ENCODE measurements at regions not wholly inside any gene's neighbourhood (a gene's known extent, or its start where the extent isn't known, plus 50 kb on each side); places are given as distances from the start of the nearest gene placed in this dataset.

DNA sequence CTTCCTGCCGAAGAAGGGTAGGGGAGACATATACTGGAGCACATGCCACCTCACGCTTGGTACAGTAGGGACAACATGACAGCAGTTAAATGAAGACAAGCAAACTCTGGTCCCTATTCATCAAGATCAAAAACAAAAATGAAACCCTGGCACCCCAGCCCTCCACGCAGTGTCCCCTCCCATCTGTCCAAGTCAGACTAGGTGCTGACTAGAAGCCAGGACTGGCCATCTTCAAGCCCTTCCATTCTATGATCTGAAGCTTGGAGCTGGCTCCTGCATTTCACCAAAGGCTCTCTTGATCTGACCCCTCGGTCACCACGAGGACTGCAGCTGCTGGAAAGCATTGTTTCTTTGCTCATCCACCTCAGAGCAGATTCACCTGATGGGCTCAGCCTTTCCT, 158.9 kb upstream of the GGTLC1 start:
- peaks cover 4% of the 10 kb centered on the region for H3K27me3 Mint-ChIP-seq
- DNase-seq (no peak), ATAC-seq (ENCODE audit: poor library complexity) (no peak)
- H3K4me3 ChIP-seq (ENCODE audit: low read length), result no peak overlapping the region
- H3K36me3 ChIP-seq (ENCODE audit: insufficient read depth, low read length), result no peaks in the 10 kb centered on the region
- H3K4me3 Mint-ChIP-seq, result no peak overlapping the region
- H3K27ac Mint-ChIP-seq, result no peak overlapping the region
- no peaks in the 10 kb centered on the region for H3K4me1 ChIP-seq (ENCODE audit: insufficient read depth, low read length)
- peaks cover 0 to 10% of the 10 kb centered on the region in 2 experiments for H3K9me3 ChIP-seq (ENCODE audit: control insufficient read depth in 1 of 2, insufficient read depth in 1 of 2, low read length in 2 of 2)
- TF ChIP-seq CTCF (IDR thresholded peaks at IDR 0.05), result no peak
- H3K4me1 Mint-ChIP-seq (ENCODE audit: low read depth), result no peaks in the 10 kb centered on the region
- H3K9me3 Mint-ChIP-seq, result no peaks in the 10 kb centered on the region
- no peak overlapping the region for H3K27ac ChIP-seq (ENCODE audit: low read depth in 1 of 2, low read length in 2 of 2)
- intact Hi-C loops (cut with DNase I, micrococcal nuclease), result no loop called here
- ChIA-PET POLR2A (no interaction called here), CTCF (no interaction called here)
- H3K36me3 Mint-ChIP-seq (ENCODE audit: low read depth), result no peaks in the 10 kb centered on the region
- H3K27me3 ChIP-seq (ENCODE audit: control insufficient read depth in 1 of 2, insufficient read depth in 2 of 2, low read length in 2 of 2), result no peaks in the 10 kb centered on the region

DNA sequence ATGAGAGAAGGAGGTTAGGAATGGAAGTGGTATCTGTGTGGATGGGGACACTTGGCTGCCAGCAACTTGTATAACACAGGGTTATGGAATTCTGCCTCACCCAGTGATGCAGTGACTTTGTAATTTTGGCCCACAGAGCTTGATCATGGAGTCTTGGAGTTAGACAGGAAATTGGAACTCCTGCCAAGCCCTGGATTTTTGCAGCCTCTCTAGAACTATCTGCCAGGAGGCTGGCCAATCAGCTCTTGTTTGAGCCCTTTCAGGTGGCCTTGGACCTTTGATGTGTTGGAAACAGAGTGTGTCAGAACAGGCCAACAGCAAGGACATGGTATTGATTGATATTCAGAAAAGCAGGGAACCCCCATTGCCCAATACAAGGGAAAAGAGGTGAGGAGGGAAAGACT, 157.7 kb upstream of the GGTLC1 start:
- H3K4me3 Mint-ChIP-seq, result no peak overlapping the region
- Histone ChIP-seq H3K36me3 (ENCODE audit: insufficient read depth, low read length) (no peaks in the 10 kb centered on the region), H3K4me1 (ENCODE audit: insufficient read depth, low read length) (no peaks in the 10 kb centered on the region), H3K9me3 (ENCODE audit: control insufficient read depth in 1 of 2, insufficient read depth in 1 of 2, low read length in 2 of 2) (peaks cover 0 to 11% of the 10 kb centered on the region in 2 experiments), H3K27ac (ENCODE audit: low read depth in 1 of 2, low read length in 2 of 2) (no peak overlapping the region), H3K4me3 (ENCODE audit: low read length) (no peak overlapping the region), H3K27me3 (ENCODE audit: control insufficient read depth in 1 of 2, insufficient read depth in 2 of 2, low read length in 2 of 2) (no peaks in the 10 kb centered on the region)
- ATAC-seq (ENCODE audit: poor library complexity), result no peak
- H3K27ac Mint-ChIP-seq, result no peak overlapping the region
- DNase-seq, result no peak
- no peaks in the 10 kb centered on the region for H3K9me3 Mint-ChIP-seq
- peaks cover 4% of the 10 kb centered on the region for H3K27me3 Mint-ChIP-seq
- TF ChIP-seq CTCF (IDR thresholded peaks at IDR 0.05), result no peak
- ChIA-PET CTCF (no interaction called here), POLR2A (no interaction called here)
- intact Hi-C loops (cut with DNase I, micrococcal nuclease), result no loop called here
- H3K36me3 Mint-ChIP-seq (ENCODE audit: low read depth), result no peaks in the 10 kb centered on the region
- no peaks in the 10 kb centered on the region for H3K4me1 Mint-ChIP-seq (ENCODE audit: low read depth)

DNA sequence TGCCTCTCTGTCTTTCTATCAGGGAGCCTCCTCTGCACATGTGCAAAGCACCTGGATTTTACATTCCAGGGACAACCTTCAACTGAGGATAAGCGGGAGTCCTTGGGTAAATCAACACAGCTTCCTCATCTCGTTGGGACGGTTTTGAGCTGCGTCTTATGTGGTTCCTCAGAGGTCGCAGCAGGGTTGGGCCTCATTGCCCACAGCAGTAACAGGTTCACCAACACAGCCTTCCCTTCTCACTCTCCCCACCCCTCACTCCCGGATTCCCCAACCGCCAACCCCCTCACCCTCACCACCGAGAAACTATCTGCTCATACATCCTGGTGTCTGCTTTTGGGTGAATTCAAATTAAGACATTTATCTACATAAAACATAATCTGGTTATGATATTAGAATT, 155.8 kb upstream of the GGTLC1 start:
- no peak for ATAC-seq (ENCODE audit: poor library complexity)
- POLR2A ChIA-PET, result no interaction called here
- H3K27ac ChIP-seq (ENCODE audit: low read depth in 1 of 2, low read length in 2 of 2), result no peak overlapping the region
- CTCF ChIA-PET, result no interaction called here
- no peaks in the 10 kb centered on the region for H3K4me1 ChIP-seq (ENCODE audit: insufficient read depth, low read length)
- H3K9me3 Mint-ChIP-seq, result no peaks in the 10 kb centered on the region
- no peak for TF ChIP-seq CTCF (IDR thresholded peaks at IDR 0.05)
- H3K27me3 Mint-ChIP-seq, result peaks cover 4% of the 10 kb centered on the region
- no peak overlapping the region for H3K4me3 Mint-ChIP-seq
- H3K9me3 ChIP-seq (ENCODE audit: control insufficient read depth in 1 of 2, insufficient read depth in 1 of 2, low read length in 2 of 2), result peaks cover 0 to 16% of the 10 kb centered on the region in 2 experiments
- H3K27ac Mint-ChIP-seq, result no peak overlapping the region
- H3K27me3 ChIP-seq (ENCODE audit: control insufficient read depth in 1 of 2, insufficient read depth in 2 of 2, low read length in 2 of 2), result no peaks in the 10 kb centered on the region
- no peaks in the 10 kb centered on the region for H3K4me1 Mint-ChIP-seq (ENCODE audit: low read depth)
- no peaks in the 10 kb centered on the region for H3K36me3 ChIP-seq (ENCODE audit: insufficient read depth, low read length)
- H3K36me3 Mint-ChIP-seq (ENCODE audit: low read depth), result no peaks in the 10 kb centered on the region
- peak in 1 of 14 experiments; percentile 16 for DNase-seq
- H3K4me3 ChIP-seq (ENCODE audit: low read length), result no peak overlapping the region
- intact Hi-C loops (cut with DNase I, micrococcal nuclease), result no loop called here

All from CD4-positive, alpha-beta T cell (primary cell).